ENCODE measurements at regions not wholly inside any gene's neighbourhood (a gene's known extent, or its start where the extent isn't known, plus 50 kb on each side); places are given as distances from the start of the nearest gene placed in this dataset.

GRCh38 chr3:88263417-88264100 lies 113.8 kb downstream of the C3orf38 start:
- TF ChIP-seq CTCF (IDR thresholded peaks at IDR 0.05) = no peak
- Histone ChIP-seq H3K4me1 (no peaks in the 10 kb centered on the region), H3K27ac (peak overlapping the region; percentile 40), H3K36me3 (no peaks in the 10 kb centered on the region), H3K9ac (ENCODE audit: low read depth in 2 of 2, low read length in 2 of 2) (no peak overlapping the region), H3K9me3 (no peaks in the 10 kb centered on the region), H3K27me3 (no peaks in the 10 kb centered on the region), H3K4me3 (no peak overlapping the region)
- no peak for DNase-seq
- intact Hi-C loops (cut with DNase I) = no loop called here

GRCh38 chr3:88267441-88267840 lies 117.7 kb downstream of the C3orf38 start:
- no peak for TF ChIP-seq CTCF (IDR thresholded peaks at IDR 0.05)
- no peak overlapping the region for H3K9ac ChIP-seq (ENCODE audit: low read depth in 2 of 2, low read length in 2 of 2)
- H3K27me3 ChIP-seq = no peaks in the 10 kb centered on the region
- no peak for DNase-seq
- H3K4me3 ChIP-seq = no peak overlapping the region
- no peak overlapping the region for H3K27ac ChIP-seq
- H3K4me1 ChIP-seq = no peaks in the 10 kb centered on the region
- intact Hi-C loops (cut with DNase I) = no loop called here
- H3K9me3 ChIP-seq = no peaks in the 10 kb centered on the region
- no peaks in the 10 kb centered on the region for H3K36me3 ChIP-seq

- Histone ChIP-seq H3K9ac (ENCODE audit: low read depth in 2 of 2, low read length in 2 of 2) (no peak overlapping the region), H3K36me3 (no peaks in the 10 kb centered on the region), H3K9me3 (no peaks in the 10 kb centered on the region), H3K4me1 (no peaks in the 10 kb centered on the region), H3K27me3 (no peaks in the 10 kb centered on the region), H3K27ac (no peak overlapping the region), H3K4me3 (no peak overlapping the region)
- TF ChIP-seq CTCF (IDR thresholded peaks at IDR 0.05) = no peak
- intact Hi-C loops (cut with DNase I) = no loop called here
- DNase-seq = no peak
These were observed 118.1 kb downstream of the C3orf38 start for GRCh38 chr3:88267847-88268246.

- TF ChIP-seq CTCF (IDR thresholded peaks at IDR 0.05) = no peak
- Histone ChIP-seq H3K36me3 (no peaks in the 10 kb centered on the region), H3K27ac (no peak overlapping the region), H3K27me3 (no peaks in the 10 kb centered on the region), H3K9ac (ENCODE audit: low read depth in 2 of 2, low read length in 2 of 2) (no peak overlapping the region), H3K9me3 (no peaks in the 10 kb centered on the region), H3K4me1 (no peaks in the 10 kb centered on the region), H3K4me3 (no peak overlapping the region)
- no peak for DNase-seq
- intact Hi-C loops (cut with DNase I) = no loop called here
These were observed 130.6 kb downstream of the C3orf38 start for GRCh38 chr3:88280326-88280725.

GRCh38 chr3:88282528-88283241 lies 132.9 kb downstream of the C3orf38 start:
- intact Hi-C loops (cut with DNase I) = no loop called here
- no peak for TF ChIP-seq CTCF (IDR thresholded peaks at IDR 0.05)
- Histone ChIP-seq H3K27ac (no peak overlapping the region), H3K27me3 (no peaks in the 10 kb centered on the region), H3K36me3 (no peaks in the 10 kb centered on the region), H3K4me3 (no peak overlapping the region), H3K4me1 (no peaks in the 10 kb centered on the region), H3K9ac (ENCODE audit: low read depth in 2 of 2, low read length in 2 of 2) (no peak overlapping the region), H3K9me3 (no peaks in the 10 kb centered on the region)
- DNase-seq = no peak
